Endothelial cell of umbilical vein (primary cell): ENCODE measurements at regions not wholly inside any gene's neighbourhood (a gene's known extent, or its start where the extent isn't known, plus 50 kb on each side); places are given as distances from the start of the nearest gene placed in this dataset.

Experiments used
- BruUV-seq: library from RNA; stranded (reverse); fragments of 400-500 nt; replicated peaks from 2 replicates; lab custom pipeline; 2021; lab: Mats Ljungman, UMichigan
- CTCF ChIA-PET: fragments of 300-600, 350-600 bp; sonication (Branson Sonifier 250); formaldehyde crosslinking; loops from one replicate; lab custom pipeline; 2021; ENCODE audit warnings: antibody characterized with exemption, inconsistent platforms; lab: Charles Lee
- POLR2A ChIA-PET: fragments of 300-600, 350-600 bp; sonication (Branson Sonifier 250); formaldehyde crosslinking; loops from one replicate; lab custom pipeline; 2021; ENCODE audit warnings: antibody characterized with exemption, inconsistent platforms; lab: Charles Lee
- DNase-seq: peaks from one replicate; pipeline ENCODE4 v3.0.0-alpha.2; 2011; ENCODE audit warnings: low read depth, low spot score
- FAIRE-seq: peaks from 2 replicates; lab custom pipeline; 2011; peaks lifted over from hg19 to GRCh38; lab: Jason Lieb, UNC
- H2AFZ ChIP-seq: 2 replicates; pipeline ENCODE4 v1.6.0; 2012; ENCODE audit warnings: low read depth, low read length, control low read depth, inconsistent platforms
- H3K27ac ChIP-seq: 2 replicates; pipeline ENCODE4 v1.5.1; 2011; ENCODE audit warnings: low read depth, mild to moderate bottlenecking, control low read depth, low read length, moderate library complexity; ENCODE audit not compliant: insufficient read depth
- H3K27me3 ChIP-seq, 2 experiments: 2 replicates each; pipeline versions ENCODE4 v1.6.0 to v1.6.1; 2011; ENCODE audit warnings: low read length in 2 of 2, mixed read lengths in 1 of 2; ENCODE audit not compliant: control insufficient read depth in 2 of 2, insufficient read depth in 2 of 2
- H3K36me3 ChIP-seq, 2 experiments: 2 replicates in 1 of 2; 3 replicates in 1 of 2; pipeline ENCODE4 v1.5.1; 2011; ENCODE audit warnings: low read length in 2 of 2, mild to moderate bottlenecking in 1 of 2, moderate library complexity in 1 of 2; ENCODE audit not compliant: control insufficient read depth in 2 of 2, insufficient read depth in 2 of 2; ENCODE audit errors: extremely low read depth in 1 of 2
- H3K4me1 ChIP-seq: 3 replicates; pipeline ENCODE4 v1.5.1; 2011; ENCODE audit warnings: mild to moderate bottlenecking, low read length; ENCODE audit not compliant: control insufficient read depth, insufficient read depth; ENCODE audit errors: extremely low read depth
- H3K4me2 ChIP-seq: 2 replicates; pipeline ENCODE4 v1.6.1; 2011; ENCODE audit warnings: low read length, control low read depth, mixed read lengths; ENCODE audit not compliant: insufficient read depth
- H3K4me3 ChIP-seq, 3 experiments: fragments of 200-600 bp in 1 of 3; sonication (generic), shearing (Covaris generic) in 1 of 3; replicated peaks in 1 of 3; 2 replicates each; pipeline ENCODE4 v1.5.1; 2011 to 2016; ENCODE audit warnings: control low read depth in 3 of 3, low read length in 3 of 3, mild to moderate bottlenecking in 2 of 3, inconsistent platforms in 1 of 3, low read depth in 1 of 3, moderate library complexity in 1 of 3; ENCODE audit not compliant: insufficient read depth in 1 of 3
- H3K79me2 ChIP-seq: 2 replicates; pipeline ENCODE4 v1.6.0; 2012; ENCODE audit warnings: low read length, inconsistent platforms; ENCODE audit not compliant: control insufficient read depth, insufficient read depth
- H3K9ac ChIP-seq: replicated peaks from 2 replicates; pipeline ENCODE3; 2011; ENCODE audit warnings: low read length, control low read depth; ENCODE audit not compliant: insufficient read depth; ENCODE audit errors: extremely low read depth
- H3K9me1 ChIP-seq: replicated peaks from 3 replicates; pipeline ENCODE4 v1.6.0; 2011; ENCODE audit warnings: mild to moderate bottlenecking, low read length; ENCODE audit not compliant: control insufficient read depth, insufficient read depth; ENCODE audit errors: extremely low read depth
- H3K9me3 ChIP-seq: replicated peaks from 2 replicates; pipeline ENCODE4 v1.5.1; 2012; ENCODE audit warnings: low read length, inconsistent platforms; ENCODE audit not compliant: control insufficient read depth, insufficient read depth
- H4K20me1 ChIP-seq: replicated peaks from 2 replicates; pipeline ENCODE3; 2011; ENCODE audit warnings: mild to moderate bottlenecking, low read length; ENCODE audit not compliant: control insufficient read depth, insufficient read depth; ENCODE audit errors: extremely low read depth
- CTCF ChIP-seq, 2 donors: IDR thresholded peaks; 1 replicate in 1 of 2; 2 replicates in 1 of 2; pipeline ENCODE4 v1.5.1; 2011; ENCODE audit warnings: low read length in 2 of 2, mild to moderate bottlenecking in 2 of 2, moderate library complexity in 2 of 2, control low read depth in 1 of 2, inconsistent platforms in 1 of 2, low read depth in 1 of 2; ENCODE audit not compliant: insufficient read depth in 1 of 2; ENCODE audit errors: extremely low read depth in 1 of 2
- EZH2 ChIP-seq: IDR thresholded peaks from 2 replicates; pipeline ENCODE4 v1.6.1; 2012; ENCODE audit warnings: borderline replicate concordance, low read depth, mild to moderate bottlenecking, moderate library complexity, low read length, inconsistent platforms; ENCODE audit not compliant: severe bottlenecking
- FOS ChIP-seq: IDR thresholded peaks from 2 replicates; pipeline ENCODE4 v1.6.1; 2011; ENCODE audit warnings: mild to moderate bottlenecking, low read length, moderate library complexity, borderline replicate concordance; ENCODE audit not compliant: insufficient read depth
- GATA2 ChIP-seq: IDR thresholded peaks from 2 replicates; pipeline ENCODE4 v1.7.0; 2011; ENCODE audit warnings: low read depth, mild to moderate bottlenecking, moderate library complexity, mixed read lengths, low read length; ENCODE audit not compliant: insufficient read length, insufficient read depth
- JUN ChIP-seq: IDR thresholded peaks from 2 replicates; pipeline ENCODE4 v1.6.1; 2011; ENCODE audit warnings: borderline replicate concordance, low read depth; ENCODE audit not compliant: insufficient read length, insufficient read depth
- MAX ChIP-seq: IDR thresholded peaks from 2 replicates; pipeline ENCODE4 v1.6.1; 2011; ENCODE audit not compliant: insufficient read depth, insufficient read length
- MYC ChIP-seq: IDR thresholded peaks from one replicate; pipeline ENCODE4 v1.6.1; 2011; ENCODE audit warnings: mild to moderate bottlenecking, low read depth, low read length
- POLR2A ChIP-seq: IDR thresholded peaks from 2 replicates; pipeline ENCODE4 v1.6.1; 2012; ENCODE audit warnings: low read depth, mild to moderate bottlenecking, control low read depth, low read length
- POLR2AphosphoS5 ChIP-seq: IDR thresholded peaks from 2 replicates; pipeline ENCODE4 v1.6.1; 2012; ENCODE audit warnings: low read depth, mild to moderate bottlenecking, control low read depth, low read length, moderate library complexity; ENCODE audit not compliant: insufficient read depth
- dilution Hi-C: fragments of 300-500 bp; cut with MboI; formaldehyde crosslinking; loops from one replicate; pipeline ENCODE4 v1.15.0; 2019; ENCODE audit warnings: low sequenced_read_pairs; ENCODE audit not compliant: extremely low pct_ligation_motif_present
- intact Hi-C: fragments of 100-400 bp; cut with micrococcal nuclease; formaldehyde crosslinking; loops from one replicate; pipeline ENCODE4 v1.10.0; 2022

GRCh38 chr12:32039347-32039746, 67.3 kb upstream of the BICD1 start:
- H3K36me3 ChIP-seq: no peaks in the 10 kb centered on the region
- H2AFZ ChIP-seq: no peak overlapping the region
- DNase-seq: no peak
- ChIA-PET POLR2A (interaction anchor here (0.7 kb wide), 1 partner anchor 203 kb away, joined by 9 read pairs; no protein-coding TSS in a partner anchor), CTCF (interaction anchor here (0.6 to 1.2 kb wide), 3 partner anchors 8 to 317 kb away, joined by 3 to 4 read pairs (median 4); no protein-coding TSS in a partner anchor)
- dilution Hi-C loops (no loop called here), intact Hi-C loops (loop anchor here (10.0 kb wide), 1 partner anchor 165 kb away; no protein-coding TSS in a partner anchor)
- no peak overlapping the region for H3K27ac ChIP-seq
- TF ChIP-seq MAX: no peak
- TF ChIP-seq MYC: no peak
- no peak for TF ChIP-seq JUN
- no peak for TF ChIP-seq EZH2
- no peak for TF ChIP-seq POLR2AphosphoS5
- TF ChIP-seq FOS: no peak
- no peak for TF ChIP-seq POLR2A
- no peak for TF ChIP-seq GATA2
- no peak for TF ChIP-seq CTCF (IDR thresholded peaks at IDR 0.05; ENCODE audit: extremely low read depth in 1 of 2, insufficient read depth in 1 of 2, low read depth in 1 of 2, low read length in 2 of 2)
- no peak overlapping the region for H3K9ac ChIP-seq
- peaks cover 4% of the 10 kb centered on the region for H3K9me3 ChIP-seq
- peaks cover 1% of the 10 kb centered on the region for H3K4me1 ChIP-seq
- H3K4me2 ChIP-seq: no peak overlapping the region
- no peak for FAIRE-seq
- no peaks in the 10 kb centered on the region for H3K79me2 ChIP-seq
- no peak overlapping the region for H3K4me3 ChIP-seq
- no peaks in the 10 kb centered on the region for H3K27me3 ChIP-seq
- BruUV-seq: no TSS peak
- H4K20me1 ChIP-seq: no peaks in the 10 kb centered on the region
- no peaks in the 10 kb centered on the region for H3K9me1 ChIP-seq
